ENCODE measurements at regions not wholly inside any gene's neighbourhood (a gene's known extent, or its start where the extent isn't known, plus 50 kb on each side); places are given as distances from the start of the nearest gene placed in this dataset.

DNA sequence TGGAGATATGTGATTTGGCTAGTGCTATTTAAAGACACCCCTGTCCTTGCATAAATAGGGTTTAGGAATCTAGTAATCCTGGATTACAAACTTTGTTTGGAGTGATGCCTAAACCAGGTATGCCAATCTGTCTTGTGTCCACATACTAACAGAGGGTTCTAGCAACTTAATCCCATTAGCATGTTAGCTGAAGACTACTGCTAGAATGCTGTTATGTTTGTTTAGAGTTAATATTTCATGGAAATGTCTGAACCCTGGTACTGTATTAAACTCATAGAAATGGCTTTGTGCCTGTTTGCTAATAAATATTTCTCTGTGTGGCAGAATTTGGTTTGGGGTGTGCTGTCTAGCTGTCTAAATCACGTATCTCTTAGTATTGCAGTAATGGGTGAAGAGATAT is 150.8 kb downstream of the PFKFB3 start:
- H3K36me3 ChIP-seq, result no peaks in the 10 kb centered on the region

DNA sequence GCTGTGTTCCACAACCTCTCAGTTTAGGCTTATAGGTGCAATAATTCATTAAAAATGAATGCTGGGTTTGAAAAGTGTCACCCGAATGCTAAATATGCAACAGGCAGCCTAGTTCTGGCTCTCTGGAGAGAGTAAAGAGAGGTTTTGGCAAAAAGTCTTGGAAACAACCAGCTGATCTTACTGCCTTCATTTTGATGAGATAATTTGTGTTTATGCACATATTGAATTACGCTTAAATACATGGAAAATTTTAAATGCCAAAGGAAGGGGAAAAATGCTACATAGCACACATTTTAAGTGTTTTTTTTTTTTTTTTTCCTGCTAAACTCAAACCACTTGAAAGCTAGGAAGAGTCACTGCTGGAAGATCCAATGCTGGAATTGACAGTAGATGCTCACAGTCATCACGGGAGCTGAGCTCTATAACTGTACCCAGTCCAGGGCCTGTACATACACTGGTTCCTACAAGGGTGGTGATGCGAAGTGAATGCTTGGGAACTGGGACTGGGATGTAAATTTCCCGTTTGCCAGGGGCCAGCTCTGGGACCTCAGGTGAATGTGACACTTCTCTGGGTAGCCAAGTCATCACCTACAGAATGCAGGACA is 151.5 kb downstream of the PFKFB3 start:
- Histone ChIP-seq H3K9me3 (no peaks in the 10 kb centered on the region), H3K27ac (no peak overlapping the region), H3K4me1 (ENCODE audit: insufficient read depth) (no peaks in the 10 kb centered on the region), H3K36me3 (no peaks in the 10 kb centered on the region), H3K4me3 (no peak overlapping the region), H3K27me3 (no peaks in the 10 kb centered on the region)
- TF ChIP-seq POLR2A (IDR thresholded peaks at IDR 0.05) (no peak), EP300 (IDR thresholded peaks at IDR 0.05) (no peak)
- TF ChIP-seq, protein P1, sequence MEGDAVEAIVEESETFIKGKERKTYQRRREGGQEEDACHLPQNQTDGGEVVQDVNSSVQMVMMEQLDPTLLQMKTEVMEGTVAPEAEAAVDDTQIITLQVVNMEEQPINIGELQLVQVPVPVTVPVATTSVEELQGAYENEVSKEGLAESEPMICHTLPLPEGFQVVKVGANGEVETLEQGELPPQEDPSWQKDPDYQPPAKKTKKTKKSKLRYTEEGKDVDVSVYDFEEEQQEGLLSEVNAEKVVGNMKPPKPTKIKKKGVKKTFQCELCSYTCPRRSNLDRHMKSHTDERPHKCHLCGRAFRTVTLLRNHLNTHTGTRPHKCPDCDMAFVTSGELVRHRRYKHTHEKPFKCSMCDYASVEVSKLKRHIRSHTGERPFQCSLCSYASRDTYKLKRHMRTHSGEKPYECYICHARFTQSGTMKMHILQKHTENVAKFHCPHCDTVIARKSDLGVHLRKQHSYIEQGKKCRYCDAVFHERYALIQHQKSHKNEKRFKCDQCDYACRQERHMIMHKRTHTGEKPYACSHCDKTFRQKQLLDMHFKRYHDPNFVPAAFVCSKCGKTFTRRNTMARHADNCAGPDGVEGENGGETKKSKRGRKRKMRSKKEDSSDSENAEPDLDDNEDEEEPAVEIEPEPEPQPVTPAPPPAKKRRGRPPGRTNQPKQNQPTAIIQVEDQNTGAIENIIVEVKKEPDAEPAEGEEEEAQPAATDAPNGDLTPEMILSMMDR (IDR thresholded peaks at IDR 0.05), result no peak
- intact Hi-C loops (cut with DNase I), result no loop called here
- WGBS, 3 donors, result 83 to 86% (median 86%) methylated on average over 5 of the region's 5 CpGs
- DNase-seq, result no peak

More for the DNA sequence above, 150.8 kb downstream of the PFKFB3 start:
- Histone ChIP-seq H3K27ac (no peak overlapping the region), H3K9me3 (no peaks in the 10 kb centered on the region), H3K27me3 (no peaks in the 10 kb centered on the region), H3K4me1 (ENCODE audit: insufficient read depth) (no peaks in the 10 kb centered on the region), H3K4me3 (no peak overlapping the region)
- WGBS, 3 donors, result 91 to 97% (median 94%) methylated on average over 1 of the region's 1 CpG
- TF ChIP-seq POLR2A (IDR thresholded peaks at IDR 0.05) (no peak), EP300 (IDR thresholded peaks at IDR 0.05) (no peak)
- TF ChIP-seq, protein P1 (IDR thresholded peaks at IDR 0.05), result no peak
- intact Hi-C loops (cut with DNase I), result no loop called here
- no peak for DNase-seq

DNA sequence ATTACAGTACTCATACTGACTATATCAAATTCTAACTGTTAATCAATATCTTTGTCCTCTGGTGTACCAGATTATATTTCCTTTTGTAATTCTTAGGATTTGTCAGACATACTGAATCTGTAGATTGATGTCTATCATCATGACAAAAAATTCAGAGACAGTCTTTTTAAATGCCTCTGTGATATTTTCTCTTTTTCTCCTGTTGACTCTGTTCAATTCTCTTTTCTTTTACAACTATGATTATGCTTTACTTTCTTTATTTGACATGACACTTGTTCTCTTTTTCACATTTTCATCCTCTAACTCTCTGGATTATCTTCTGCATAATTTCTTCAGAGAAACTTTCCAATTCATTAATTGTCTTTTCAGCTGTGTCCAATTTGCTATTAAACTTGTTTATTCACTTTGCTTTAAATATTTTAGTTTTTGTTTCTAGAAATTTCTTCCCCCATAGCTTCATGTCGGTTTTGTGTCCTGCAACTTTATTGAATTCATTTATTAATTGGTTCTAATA is 153.6 kb downstream of the PFKFB3 start:
- Histone ChIP-seq H3K27me3 (no peaks in the 10 kb centered on the region), H3K36me3 (no peaks in the 10 kb centered on the region), H3K4me1 (ENCODE audit: insufficient read depth) (no peaks in the 10 kb centered on the region), H3K27ac (no peak overlapping the region), H3K4me3 (no peak overlapping the region), H3K9me3 (no peaks in the 10 kb centered on the region)
- intact Hi-C loops (cut with DNase I), result no loop called here
- TF ChIP-seq EP300 (IDR thresholded peaks at IDR 0.05) (no peak), POLR2A (IDR thresholded peaks at IDR 0.05) (no peak)
- 85 to 92% (median 91%) methylated on average over 1 of the region's 1 CpG for WGBS, 3 donors
- DNase-seq, result no peak

DNA sequence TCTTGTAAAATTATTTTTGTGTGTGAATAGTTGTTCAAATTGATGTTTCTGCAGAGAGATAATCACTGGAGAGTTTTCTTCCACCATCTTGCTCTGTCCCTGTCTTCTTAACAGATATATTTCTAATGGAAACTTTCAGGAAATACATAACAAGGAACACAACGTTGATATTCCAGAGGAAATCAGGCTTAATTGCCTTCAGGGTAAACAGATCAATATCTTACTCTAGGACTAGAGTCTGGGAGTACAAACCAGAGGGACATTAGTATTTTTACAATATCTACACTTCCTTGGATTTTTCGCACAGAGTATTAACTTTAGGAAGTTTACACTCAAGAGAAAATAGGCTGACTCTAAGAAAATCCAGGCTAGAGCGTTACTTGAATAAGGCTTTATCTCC is 159.1 kb downstream of the PFKFB3 start:
- intact Hi-C loops (cut with DNase I), result no loop called here
- Histone ChIP-seq H3K27me3 (no peaks in the 10 kb centered on the region), H3K9me3 (no peaks in the 10 kb centered on the region), H3K4me1 (ENCODE audit: insufficient read depth) (no peaks in the 10 kb centered on the region), H3K36me3 (no peaks in the 10 kb centered on the region), H3K4me3 (no peak overlapping the region), H3K27ac (no peak overlapping the region)
- 79 to 90% (median 85%) methylated on average over 3 of the region's 3 CpGs for WGBS, 3 donors
- DNase-seq, result no peak
- TF ChIP-seq EP300 (IDR thresholded peaks at IDR 0.05), result no peak
- no peak for TF ChIP-seq POLR2A (IDR thresholded peaks at IDR 0.05)
- TF ChIP-seq, protein P1 (IDR thresholded peaks at IDR 0.05), result no peak

DNA sequence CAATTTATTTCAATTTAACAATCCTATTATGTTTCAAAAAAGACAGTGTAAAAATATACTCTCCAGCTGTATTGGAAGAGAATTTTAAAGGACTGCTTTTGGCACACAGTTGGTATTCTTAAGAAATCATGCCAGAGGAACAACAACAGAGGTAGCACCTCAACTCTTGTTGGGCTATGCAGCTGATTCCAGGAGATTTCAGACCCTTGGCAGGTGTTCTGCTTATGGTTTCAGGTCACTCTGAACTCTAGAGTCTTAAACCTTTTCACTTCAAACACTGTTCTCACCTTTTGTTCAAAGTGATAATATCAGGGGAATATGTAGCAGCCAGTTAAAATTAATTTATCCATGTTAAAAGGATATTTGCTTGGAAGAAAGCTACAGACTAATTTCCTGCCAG is 160.1 kb downstream of the PFKFB3 start:
- H3K9me3 ChIP-seq, result no peaks in the 10 kb centered on the region
- no peaks in the 10 kb centered on the region for H3K4me1 ChIP-seq (ENCODE audit: insufficient read depth)
- no peak for DNase-seq
- no peaks in the 10 kb centered on the region for H3K36me3 ChIP-seq
- no peak overlapping the region for H3K27ac ChIP-seq
- intact Hi-C loops (cut with DNase I), result no loop called here
- no peaks in the 10 kb centered on the region for H3K27me3 ChIP-seq
- no peak overlapping the region for H3K4me3 ChIP-seq
- TF ChIP-seq, protein P1 (IDR thresholded peaks at IDR 0.05), result no peak
- TF ChIP-seq POLR2A (IDR thresholded peaks at IDR 0.05), result no peak
- no peak for TF ChIP-seq EP300 (IDR thresholded peaks at IDR 0.05)

Measured in ovary (tissue), 7 donors.